Adrenal gland (tissue), 9 donors: ENCODE measurements at regions not wholly inside any gene's neighbourhood (a gene's known extent, or its start where the extent isn't known, plus 50 kb on each side); places are given as distances from the start of the nearest gene placed in this dataset.

Source experiments
- DNase-seq, 7 donors: peaks; one replicate each; pipeline ENCODE4 v3.0.0-alpha.2; 2019 to 2020
- H3K27ac ChIP-seq, 5 donors: fragments of 200-600 bp; sonication (generic) in 4 of 5; 1 replicate in 3 of 5; 2 replicates in 2 of 5; pipeline versions ENCODE4 v1.5.1 to v1.8.0; 2016 to 2020; ENCODE audit warnings: mild to moderate bottlenecking in 1 of 5
- H3K27me3 ChIP-seq: fragments of 200-600 bp; 2 replicates; pipeline ENCODE4 v1.8.0; 2021
- H3K36me3 ChIP-seq, 2 donors: fragments of 200-600 bp; replicated peaks in 1 of 2; 1 replicate in 1 of 2; 2 replicates in 1 of 2; pipeline versions ENCODE4 v1.5.1 to v1.8.0; 2018 to 2022
- H3K4me1 ChIP-seq, 2 donors: fragments of 200-600 bp; replicated peaks in 1 of 2; 1 replicate in 1 of 2; 2 replicates in 1 of 2; pipeline versions ENCODE4 v1.5.1 to v1.8.0; 2018 to 2021
- H3K4me3 ChIP-seq, 4 donors: fragments of 200-600 bp; sonication (generic) in 3 of 4; one replicate each; pipeline ENCODE4 v1.5.1; 2016 to 2018
- H3K9me3 ChIP-seq, 3 donors: fragments of 200-600 bp; sonication (generic) in 1 of 3; replicated peaks in 1 of 3; 1 replicate in 2 of 3; 2 replicates in 1 of 3; pipeline versions ENCODE4 v1.5.1 to v1.8.0; 2016 to 2021
- POLR2A ChIP-seq, 2 donors: fragments of 450-650 bp; IDR thresholded peaks; one replicate each; pipeline ENCODE4 v1.6.1; 2017; ENCODE audit warnings: antibody characterized with exemption in 2 of 2, mild to moderate bottlenecking in 2 of 2, moderate library complexity in 1 of 2
- WGBS, 4 donors: extraction: QIAGEN DNeasy Blood & Tissue Kit in 2 of 4; methylation state at CpG; one replicate each; pipeline versions ENCODE4 v1.1.5 to v1.1.7; 2013 to 2017; 5-methylcytosine and 5-hydroxymethylcytosine counted together
- intact Hi-C, 2 donors: fragments of 100-400 bp; cut with DNase I; formaldehyde crosslinking; loops; one replicate each; pipeline versions ENCODE4 v1.14.1 to v1.15.0; 2022 to 2023
- TF ChIP-seq, protein P1 (sequence below), 6 experiments: fragments of 450-650 bp in 4 of 6; fragments of 200-600 bp in 2 of 6; sonication (generic) in 1 of 6; IDR thresholded peaks; 1 replicate in 5 of 6; 2 replicates in 1 of 6; pipeline versions ENCODE4 v1.5.1 to v1.8.0; 2016 to 2021; ENCODE audit warnings: antibody characterized with exemption in 6 of 6, mild to moderate bottlenecking in 2 of 6, moderate library complexity in 1 of 6
- donor health status: healthy with polysubstance abuse.
- donor health status: Bipolar disorder and iron deficiency.
- donor health status: DM: yes; HTN: yes; CAD: no.
- donor health status: DM: no; HTN: no; CAD: no.
- donor health status: DM: no; HTN: no; CAD: no.

- Histone ChIP-seq H3K36me3 (no peaks in the 10 kb centered on the region), H3K4me1 (no peaks in the 10 kb centered on the region), H3K9me3 (no peaks in the 10 kb centered on the region), H3K27me3 (peaks cover 8% of the 10 kb centered on the region), H3K27ac (no peak overlapping the region), H3K4me3 (no peak overlapping the region)
- intact Hi-C loops: no loop called here
- TF ChIP-seq POLR2A (IDR thresholded peaks at IDR 0.05): no peak
- TF ChIP-seq, protein P1, sequence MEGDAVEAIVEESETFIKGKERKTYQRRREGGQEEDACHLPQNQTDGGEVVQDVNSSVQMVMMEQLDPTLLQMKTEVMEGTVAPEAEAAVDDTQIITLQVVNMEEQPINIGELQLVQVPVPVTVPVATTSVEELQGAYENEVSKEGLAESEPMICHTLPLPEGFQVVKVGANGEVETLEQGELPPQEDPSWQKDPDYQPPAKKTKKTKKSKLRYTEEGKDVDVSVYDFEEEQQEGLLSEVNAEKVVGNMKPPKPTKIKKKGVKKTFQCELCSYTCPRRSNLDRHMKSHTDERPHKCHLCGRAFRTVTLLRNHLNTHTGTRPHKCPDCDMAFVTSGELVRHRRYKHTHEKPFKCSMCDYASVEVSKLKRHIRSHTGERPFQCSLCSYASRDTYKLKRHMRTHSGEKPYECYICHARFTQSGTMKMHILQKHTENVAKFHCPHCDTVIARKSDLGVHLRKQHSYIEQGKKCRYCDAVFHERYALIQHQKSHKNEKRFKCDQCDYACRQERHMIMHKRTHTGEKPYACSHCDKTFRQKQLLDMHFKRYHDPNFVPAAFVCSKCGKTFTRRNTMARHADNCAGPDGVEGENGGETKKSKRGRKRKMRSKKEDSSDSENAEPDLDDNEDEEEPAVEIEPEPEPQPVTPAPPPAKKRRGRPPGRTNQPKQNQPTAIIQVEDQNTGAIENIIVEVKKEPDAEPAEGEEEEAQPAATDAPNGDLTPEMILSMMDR (IDR thresholded peaks at IDR 0.05): no peak
- no peak for DNase-seq
- 56 to 60% (median 59%) methylated on average over 8 to 13 of the region's 13 CpGs for WGBS, 4 donors
These were observed 181.3 kb downstream of the IRF8 start for GRCh38 chr16:86080131-86080875.

DNA sequence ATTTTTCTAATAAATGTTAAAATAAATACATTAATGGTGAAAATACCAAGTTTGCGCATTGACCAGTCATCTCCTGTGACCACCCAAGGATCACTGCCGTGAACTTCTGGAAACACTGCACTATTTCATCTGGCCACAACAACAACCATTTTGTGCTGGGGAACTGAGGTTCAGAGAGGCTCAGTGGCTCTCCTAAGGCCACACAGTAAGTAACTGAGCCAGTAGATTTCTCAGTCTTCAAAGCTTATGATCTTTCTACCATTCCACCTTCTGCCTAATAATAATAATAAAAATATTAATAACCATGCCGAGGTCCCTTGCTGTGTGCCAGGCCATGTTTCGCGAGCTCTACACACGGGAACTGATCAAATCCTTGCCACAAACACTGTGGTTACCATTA is 182.0 kb downstream of the IRF8 start:
- Histone ChIP-seq H3K9me3 (no peaks in the 10 kb centered on the region), H3K27ac (no peak overlapping the region), H3K27me3 (peaks cover 4% of the 10 kb centered on the region), H3K4me3 (no peak overlapping the region), H3K4me1 (no peaks in the 10 kb centered on the region), H3K36me3 (no peaks in the 10 kb centered on the region)
- no peak for TF ChIP-seq POLR2A (IDR thresholded peaks at IDR 0.05)
- TF ChIP-seq, protein P1 (IDR thresholded peaks at IDR 0.05): no peak
- intact Hi-C loops: no loop called here
- no peak for DNase-seq
- WGBS, 4 donors: 79 to 91% (median 82%) methylated on average over 6 of the region's 6 CpGs

DNA sequence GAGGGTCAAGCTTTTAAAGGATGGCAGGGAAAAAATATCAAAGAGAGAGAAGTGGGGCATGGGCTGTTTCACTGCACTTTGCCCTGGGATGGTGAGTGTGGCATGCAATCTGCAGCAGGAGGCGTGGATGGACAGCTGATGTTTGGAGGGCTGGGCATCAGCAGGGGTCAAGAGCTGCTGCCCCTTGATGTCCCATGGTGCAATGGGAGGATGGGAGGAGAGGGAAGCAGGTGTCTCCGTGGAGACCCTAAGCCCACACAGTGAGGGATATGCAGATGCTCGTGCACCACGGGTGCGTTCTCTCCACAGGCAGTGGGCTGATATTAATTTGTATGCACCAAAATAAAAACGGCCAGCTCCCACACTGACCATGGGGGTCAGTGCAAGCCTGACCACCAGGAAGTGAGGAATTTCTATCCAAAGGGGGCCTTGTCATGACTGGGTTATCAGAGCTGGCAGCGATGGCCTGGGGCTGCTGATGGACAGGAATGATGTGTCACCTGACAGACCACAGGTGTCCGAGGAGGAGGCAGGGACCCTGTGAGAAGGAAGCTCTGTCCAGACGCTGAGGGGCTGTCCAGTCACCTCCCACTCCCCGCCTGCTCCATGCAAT is 183.6 kb downstream of the IRF8 start:
- 34 to 38% (median 36%) methylated on average over 9 to 10 of the region's 10 CpGs for WGBS, 4 donors
- Histone ChIP-seq H3K4me1 (no peaks in the 10 kb centered on the region), H3K27me3 (no peaks in the 10 kb centered on the region)

DNA sequence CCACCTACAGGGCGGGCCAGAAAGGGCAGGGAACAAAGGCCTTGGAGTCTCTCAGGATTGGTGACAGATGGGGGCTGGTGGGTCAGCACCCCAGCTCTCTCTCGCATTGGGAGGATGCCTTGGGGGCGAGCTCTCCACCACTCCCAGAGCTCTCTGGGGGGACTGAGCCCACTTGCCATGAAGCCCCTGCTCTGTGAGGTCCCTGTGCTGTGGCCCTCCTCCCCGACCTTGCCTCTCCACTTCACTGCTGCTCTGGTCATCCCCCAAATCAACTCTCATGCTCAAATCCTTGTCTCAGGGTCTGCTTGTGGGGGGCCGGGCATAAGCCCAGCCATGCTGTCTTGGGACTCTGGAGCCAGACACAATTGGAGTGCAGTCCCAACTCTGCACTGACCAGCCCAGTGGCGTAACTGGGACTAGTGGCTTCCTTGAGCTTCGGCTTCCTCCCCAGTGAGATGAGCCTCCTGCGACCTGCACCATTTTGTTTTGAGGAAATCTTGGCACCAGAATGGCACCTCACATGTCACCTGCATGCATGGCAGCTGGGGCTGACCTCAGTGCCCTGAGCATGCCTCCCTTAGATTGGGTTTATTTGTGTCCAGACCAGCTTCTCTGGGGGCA is 184.5 kb downstream of the IRF8 start:
- H3K27ac ChIP-seq: no peak overlapping the region
- H3K27me3 ChIP-seq: no peaks in the 10 kb centered on the region
- H3K4me1 ChIP-seq: no peaks in the 10 kb centered on the region
- no peaks in the 10 kb centered on the region for H3K36me3 ChIP-seq
- WGBS, 4 donors: 69 to 79% (median 74%) methylated on average over 5 to 8 of the region's 8 CpGs
- intact Hi-C loops: no loop called here
- TF ChIP-seq POLR2A (IDR thresholded peaks at IDR 0.05): no peak
- no peaks in the 10 kb centered on the region for H3K9me3 ChIP-seq
- DNase-seq: peak in 2 of 7 donors; percentile 1 to 2
- H3K4me3 ChIP-seq: no peak overlapping the region

More for the DNA sequence above, 183.6 kb downstream of the IRF8 start:
- intact Hi-C loops: no loop called here
- no peaks in the 10 kb centered on the region for H3K9me3 ChIP-seq
- H3K36me3 ChIP-seq: no peaks in the 10 kb centered on the region
- H3K27ac ChIP-seq: no peak overlapping the region
- peak in 2 of 7 donors; percentile 3 to 5 for DNase-seq
- H3K4me3 ChIP-seq: no peak overlapping the region
- TF ChIP-seq, protein P1 (IDR thresholded peaks at IDR 0.05): no peak
- no peak for TF ChIP-seq POLR2A (IDR thresholded peaks at IDR 0.05)
